GM12873 (cell line): ENCODE measurements at regions not wholly inside any gene's neighbourhood (a gene's known extent, or its start where the extent isn't known, plus 50 kb on each side); places are given as distances from the start of the nearest gene placed in this dataset.

Experiments used
- TF ChIP-seq, protein P1 (sequence below): IDR thresholded peaks from 2 replicates; pipeline ENCODE4 v1.5.1; 2012; ENCODE audit warnings: low read depth, mild to moderate bottlenecking, moderate library complexity, low read length, control low read depth; ENCODE audit not compliant: insufficient read depth; ENCODE audit errors: missing control alignments

DNA sequence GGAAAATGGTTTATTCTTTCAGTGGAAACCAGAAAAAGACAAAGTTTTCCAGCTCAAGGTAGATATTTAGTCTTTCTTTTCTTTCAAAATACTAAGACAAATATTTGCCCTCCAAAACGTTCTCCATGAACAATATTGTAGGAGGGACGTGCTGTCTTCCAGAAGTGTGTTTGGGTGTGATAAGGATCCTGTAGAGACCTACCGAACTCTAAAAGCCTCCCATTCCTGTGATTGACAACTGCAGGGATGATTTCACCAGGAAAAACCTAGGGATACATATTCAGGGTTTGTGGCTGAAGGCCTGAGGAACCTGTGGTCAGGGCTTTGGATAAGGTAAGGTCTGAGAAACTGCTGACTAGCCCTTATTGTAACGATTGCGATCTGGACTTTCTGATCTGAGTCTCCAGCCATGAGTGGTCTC, 167.1 kb downstream of the ZNF648 start:
- TF ChIP-seq, protein P1, sequence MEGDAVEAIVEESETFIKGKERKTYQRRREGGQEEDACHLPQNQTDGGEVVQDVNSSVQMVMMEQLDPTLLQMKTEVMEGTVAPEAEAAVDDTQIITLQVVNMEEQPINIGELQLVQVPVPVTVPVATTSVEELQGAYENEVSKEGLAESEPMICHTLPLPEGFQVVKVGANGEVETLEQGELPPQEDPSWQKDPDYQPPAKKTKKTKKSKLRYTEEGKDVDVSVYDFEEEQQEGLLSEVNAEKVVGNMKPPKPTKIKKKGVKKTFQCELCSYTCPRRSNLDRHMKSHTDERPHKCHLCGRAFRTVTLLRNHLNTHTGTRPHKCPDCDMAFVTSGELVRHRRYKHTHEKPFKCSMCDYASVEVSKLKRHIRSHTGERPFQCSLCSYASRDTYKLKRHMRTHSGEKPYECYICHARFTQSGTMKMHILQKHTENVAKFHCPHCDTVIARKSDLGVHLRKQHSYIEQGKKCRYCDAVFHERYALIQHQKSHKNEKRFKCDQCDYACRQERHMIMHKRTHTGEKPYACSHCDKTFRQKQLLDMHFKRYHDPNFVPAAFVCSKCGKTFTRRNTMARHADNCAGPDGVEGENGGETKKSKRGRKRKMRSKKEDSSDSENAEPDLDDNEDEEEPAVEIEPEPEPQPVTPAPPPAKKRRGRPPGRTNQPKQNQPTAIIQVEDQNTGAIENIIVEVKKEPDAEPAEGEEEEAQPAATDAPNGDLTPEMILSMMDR = no peak

DNA sequence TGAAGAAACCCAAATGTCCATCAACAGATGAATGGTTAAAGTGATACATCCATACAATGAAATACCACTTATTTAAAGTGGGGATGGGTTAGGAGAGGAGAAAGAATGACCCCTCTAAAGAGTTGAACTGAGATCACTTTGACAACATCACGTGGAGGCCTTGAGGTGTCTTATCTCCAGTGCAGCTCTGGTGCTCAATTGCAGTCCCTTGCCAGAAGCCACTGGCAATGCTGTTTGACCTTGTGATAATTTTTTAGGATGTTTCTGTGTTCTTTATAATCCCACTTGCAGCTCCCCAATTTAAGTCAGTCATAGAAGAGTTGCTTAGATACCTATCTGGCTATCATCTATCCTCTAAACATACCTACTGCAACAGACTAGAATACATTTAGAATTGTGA, 167.6 kb downstream of the ZNF648 start:
- TF ChIP-seq, protein P1 = no peak

DNA sequence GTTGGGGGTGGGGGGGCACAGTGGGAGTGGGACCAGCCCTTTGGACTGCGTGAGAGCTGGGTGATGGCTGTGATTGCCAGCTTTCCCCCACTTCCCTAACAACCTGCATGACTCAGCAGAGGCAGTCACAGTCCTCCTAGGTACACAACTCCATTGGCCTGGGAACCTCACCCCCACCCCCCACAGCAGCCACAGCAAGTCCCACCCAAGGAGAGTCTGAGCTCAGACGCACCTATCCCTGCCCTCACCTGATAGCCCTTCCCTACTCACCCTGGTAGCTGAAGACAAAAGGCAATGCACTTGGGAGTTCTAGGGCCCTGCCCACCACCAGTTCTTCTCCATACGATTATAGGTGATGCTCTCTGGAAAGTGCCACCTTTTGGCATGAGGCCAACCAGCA, 188.9 kb downstream of the ZNF648 start:
- TF ChIP-seq, protein P1 = no peak

DNA sequence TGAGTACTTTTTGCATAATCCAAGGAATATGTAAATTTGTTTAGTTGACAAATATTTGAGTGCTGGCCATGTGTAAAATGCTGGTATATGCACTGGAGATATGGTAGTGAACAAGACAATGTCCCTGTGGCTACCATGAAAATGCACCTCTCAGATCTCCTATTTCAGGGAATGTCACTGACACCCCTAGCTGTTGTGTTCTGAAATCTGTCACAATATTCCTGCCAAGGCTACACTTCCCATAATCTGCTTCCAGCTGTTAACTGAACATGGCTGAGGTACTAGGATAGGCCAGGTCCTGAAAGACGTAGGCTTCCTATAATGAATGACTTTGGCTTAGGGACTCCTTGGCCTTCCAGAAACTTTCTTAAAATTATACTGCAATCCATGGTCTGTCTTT, 197.8 kb downstream of the ZNF648 start:
- TF ChIP-seq, protein P1 = no peak

DNA sequence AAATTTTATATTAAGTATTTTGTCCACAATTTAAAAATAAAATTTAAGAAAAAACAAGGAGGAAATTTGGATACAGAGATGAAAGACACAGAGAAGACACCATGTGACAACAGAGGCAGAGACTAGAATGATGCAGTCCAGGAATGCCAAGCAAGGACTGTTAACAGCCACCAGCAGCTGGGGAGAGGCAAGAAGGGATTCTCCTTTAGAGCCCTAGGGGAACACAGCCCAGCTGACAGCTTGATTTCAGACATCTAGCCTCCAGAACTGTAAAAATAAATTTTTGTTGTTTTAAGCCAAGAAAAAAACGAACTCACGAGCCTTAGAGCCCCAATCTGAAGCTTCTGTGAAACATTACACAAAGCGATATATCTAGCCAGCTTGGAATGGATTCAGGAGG, 198.5 kb downstream of the ZNF648 start:
- TF ChIP-seq, protein P1 = no peak

DNA sequence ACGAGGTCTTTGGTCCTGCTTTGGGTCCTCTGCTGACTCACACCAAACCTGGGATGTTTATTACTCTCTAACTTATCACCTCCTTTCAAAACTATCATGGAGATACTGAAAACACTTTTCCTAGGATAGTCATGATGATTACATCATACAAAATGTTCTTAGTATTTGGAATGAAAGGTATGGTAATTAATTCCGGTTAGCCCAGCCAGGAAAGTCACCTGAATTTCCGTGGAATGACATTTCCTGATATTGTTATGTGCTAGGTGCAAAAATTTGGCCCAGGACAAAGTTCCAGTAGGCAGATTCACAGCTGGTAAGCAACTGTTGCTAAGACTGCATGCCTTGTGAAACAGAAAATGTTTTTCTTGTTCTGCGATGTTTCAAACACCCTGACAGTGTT, 203.4 kb downstream of the ZNF648 start:
- TF ChIP-seq, protein P1 = no peak
